Glutamatergic neuron (in vitro differentiated cells): ENCODE measurements at regions not wholly inside any gene's neighbourhood (a gene's known extent, or its start where the extent isn't known, plus 50 kb on each side); places are given as distances from the start of the nearest gene placed in this dataset.

Experiments used
- DNase-seq: peaks from one replicate; pipeline ENCODE4 v3.0.0; 2022
- H3K27ac Mint-ChIP-seq: one replicate; pipeline ENCODE4 v1.8.0; 2020; ENCODE audit warnings: mild to moderate bottlenecking, mixed read lengths, inconsistent platforms; ENCODE audit not compliant: unreplicated experiment
- H3K27me3 Mint-ChIP-seq: one replicate; pipeline ENCODE4 v1.8.0; 2020; ENCODE audit warnings: mild to moderate bottlenecking, moderate library complexity, mixed read lengths, inconsistent platforms; ENCODE audit not compliant: unreplicated experiment
- H3K36me3 Mint-ChIP-seq: one replicate; pipeline ENCODE4 v1.8.0; 2020; ENCODE audit warnings: mild to moderate bottlenecking, mixed read lengths, inconsistent platforms; ENCODE audit not compliant: unreplicated experiment
- H3K4me1 Mint-ChIP-seq: one replicate; pipeline ENCODE4 v1.8.0; 2020; ENCODE audit warnings: mild to moderate bottlenecking, low read depth, mixed read lengths, inconsistent platforms; ENCODE audit not compliant: unreplicated experiment
- H3K4me3 Mint-ChIP-seq: one replicate; pipeline ENCODE4 v1.8.0; 2020; ENCODE audit warnings: mild to moderate bottlenecking, mixed read lengths, inconsistent platforms; ENCODE audit not compliant: unreplicated experiment
- H3K9me3 Mint-ChIP-seq: one replicate; pipeline ENCODE4 v1.8.0; 2020; ENCODE audit warnings: mild to moderate bottlenecking, moderate library complexity, mixed read lengths, inconsistent platforms; ENCODE audit not compliant: unreplicated experiment
- TF ChIP-seq, protein P1 (sequence below): fragments of 200-600 bp; sonication (generic); IDR thresholded peaks from one replicate; pipeline ENCODE4 v1.5.0; 2021; ENCODE audit not compliant: partially characterized antibody, unreplicated experiment

GRCh38 chr13:54999399-54999907 lies 1970.8 kb downstream of the OLFM4 start:
- no peaks in the 10 kb centered on the region for H3K9me3 Mint-ChIP-seq

GRCh38 chr13:55000043-55000442 lies 1971.4 kb downstream of the OLFM4 start:
- Mint-ChIP-seq H3K27ac (no peak overlapping the region), H3K36me3 (no peaks in the 10 kb centered on the region), H3K27me3 (no peaks in the 10 kb centered on the region), H3K4me1 (no peaks in the 10 kb centered on the region), H3K4me3 (no peak overlapping the region), H3K9me3 (no peaks in the 10 kb centered on the region)
- TF ChIP-seq, protein P1, sequence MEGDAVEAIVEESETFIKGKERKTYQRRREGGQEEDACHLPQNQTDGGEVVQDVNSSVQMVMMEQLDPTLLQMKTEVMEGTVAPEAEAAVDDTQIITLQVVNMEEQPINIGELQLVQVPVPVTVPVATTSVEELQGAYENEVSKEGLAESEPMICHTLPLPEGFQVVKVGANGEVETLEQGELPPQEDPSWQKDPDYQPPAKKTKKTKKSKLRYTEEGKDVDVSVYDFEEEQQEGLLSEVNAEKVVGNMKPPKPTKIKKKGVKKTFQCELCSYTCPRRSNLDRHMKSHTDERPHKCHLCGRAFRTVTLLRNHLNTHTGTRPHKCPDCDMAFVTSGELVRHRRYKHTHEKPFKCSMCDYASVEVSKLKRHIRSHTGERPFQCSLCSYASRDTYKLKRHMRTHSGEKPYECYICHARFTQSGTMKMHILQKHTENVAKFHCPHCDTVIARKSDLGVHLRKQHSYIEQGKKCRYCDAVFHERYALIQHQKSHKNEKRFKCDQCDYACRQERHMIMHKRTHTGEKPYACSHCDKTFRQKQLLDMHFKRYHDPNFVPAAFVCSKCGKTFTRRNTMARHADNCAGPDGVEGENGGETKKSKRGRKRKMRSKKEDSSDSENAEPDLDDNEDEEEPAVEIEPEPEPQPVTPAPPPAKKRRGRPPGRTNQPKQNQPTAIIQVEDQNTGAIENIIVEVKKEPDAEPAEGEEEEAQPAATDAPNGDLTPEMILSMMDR: no peak
- no peak for DNase-seq

More at GRCh38 chr13:54999399-54999907, 1970.8 kb downstream of the OLFM4 start:
- no peak overlapping the region for H3K27ac Mint-ChIP-seq
- H3K27me3 Mint-ChIP-seq: no peaks in the 10 kb centered on the region
- no peak overlapping the region for H3K4me3 Mint-ChIP-seq
- H3K4me1 Mint-ChIP-seq: no peaks in the 10 kb centered on the region
- H3K36me3 Mint-ChIP-seq: no peaks in the 10 kb centered on the region
- DNase-seq: no peak
- TF ChIP-seq, protein P1: no peak

DNA sequence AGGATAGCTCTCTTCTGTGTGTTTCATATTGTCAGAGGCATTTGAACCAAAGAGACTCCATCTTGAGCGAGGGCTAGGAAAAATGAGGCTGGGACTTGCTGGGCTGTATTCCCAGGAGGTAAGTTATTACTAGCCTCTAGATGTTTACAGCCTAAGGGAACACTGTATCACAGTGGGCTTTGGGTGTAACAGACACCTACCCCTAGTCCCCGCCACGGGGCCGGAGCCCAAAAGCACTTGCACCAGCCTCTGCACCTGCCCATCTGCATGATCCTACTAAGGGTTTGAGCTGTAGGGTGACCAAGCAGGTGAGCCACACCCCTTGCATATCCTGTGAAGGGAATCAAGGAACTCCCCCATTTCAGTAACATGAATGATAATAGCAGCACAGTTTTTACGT lies 1972.2 kb downstream of the OLFM4 start:
- Mint-ChIP-seq H3K27ac (no peak overlapping the region), H3K27me3 (no peaks in the 10 kb centered on the region), H3K4me1 (no peaks in the 10 kb centered on the region), H3K36me3 (no peaks in the 10 kb centered on the region), H3K4me3 (no peak overlapping the region), H3K9me3 (no peaks in the 10 kb centered on the region)
- DNase-seq: no peak
- TF ChIP-seq, protein P1: no peak

GRCh38 chr13:55001881-55002280 lies 1973.3 kb downstream of the OLFM4 start:
- no peaks in the 10 kb centered on the region for H3K36me3 Mint-ChIP-seq
- DNase-seq: no peak
- no peaks in the 10 kb centered on the region for H3K4me1 Mint-ChIP-seq
- TF ChIP-seq, protein P1: no peak
- no peak overlapping the region for H3K4me3 Mint-ChIP-seq
- H3K27ac Mint-ChIP-seq: no peak overlapping the region
- no peaks in the 10 kb centered on the region for H3K27me3 Mint-ChIP-seq
- H3K9me3 Mint-ChIP-seq: no peaks in the 10 kb centered on the region

DNA sequence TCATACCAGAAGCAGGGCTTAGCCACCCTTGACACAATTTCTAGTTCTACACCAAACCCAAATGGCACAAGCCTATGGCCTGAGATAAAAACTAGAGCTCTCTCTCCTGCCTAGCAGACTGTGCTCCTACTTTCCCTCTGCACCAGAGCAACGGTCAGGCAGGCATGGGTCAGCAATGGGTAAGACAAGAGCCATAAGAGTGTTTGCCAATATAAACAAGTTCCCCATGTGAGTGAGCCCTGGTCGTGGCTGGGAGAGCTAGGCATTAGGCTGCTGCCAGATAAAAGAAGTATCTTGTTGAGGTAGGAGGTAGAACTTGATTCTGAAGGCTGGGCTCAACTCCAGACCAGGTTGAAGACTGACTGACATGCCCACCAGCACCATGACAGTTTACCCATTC lies 1979.1 kb downstream of the OLFM4 start:
- Mint-ChIP-seq H3K4me1 (peaks cover 1% of the 10 kb centered on the region), H3K4me3 (no peak overlapping the region), H3K27me3 (no peaks in the 10 kb centered on the region), H3K27ac (no peak overlapping the region), H3K9me3 (no peaks in the 10 kb centered on the region), H3K36me3 (no peaks in the 10 kb centered on the region)
- DNase-seq: no peak
- TF ChIP-seq, protein P1: no peak
